Astrocyte of the cerebellum (primary cell): ENCODE measurements at regions not wholly inside any gene's neighbourhood (a gene's known extent, or its start where the extent isn't known, plus 50 kb on each side); places are given as distances from the start of the nearest gene placed in this dataset.

Experiments used
- DNase-seq: peaks from one replicate; pipeline ENCODE4 v3.0.0-alpha.2; 2011; ENCODE audit warnings: low read depth
- H3K4me3 ChIP-seq: 2 replicates; pipeline ENCODE4 v1.5.1; 2011; ENCODE audit warnings: mild to moderate bottlenecking, low read depth, low read length, moderate library complexity
- CTCF ChIP-seq: IDR thresholded peaks from 2 replicates; pipeline ENCODE4 v1.5.1; 2012; ENCODE audit warnings: low read length, low read depth, moderate library complexity, mild to moderate bottlenecking; ENCODE audit errors: missing control alignments
- in situ Hi-C: cut with HindIII; loops from 2 replicates; pipeline ENCODE4 v1.10.0; 2017; ENCODE audit warnings: low sequenced_read_pairs

DNA sequence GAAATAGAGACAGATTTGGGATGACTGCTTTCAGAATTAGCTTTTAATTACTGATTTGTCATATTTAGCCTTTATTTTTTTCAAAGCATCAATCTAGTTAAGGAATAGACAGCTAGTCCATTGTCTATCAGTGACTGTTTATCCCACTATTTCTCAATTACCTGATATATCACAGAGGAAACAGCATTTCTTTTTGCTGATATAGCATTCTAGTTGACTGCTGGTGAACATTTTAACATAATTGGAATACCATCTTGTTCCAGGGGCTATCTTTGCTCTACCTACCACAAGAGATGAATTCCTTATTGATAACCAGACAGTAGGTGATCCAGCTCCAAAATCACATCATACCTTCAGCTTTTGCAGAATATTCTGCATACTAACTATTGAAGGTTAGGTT is 982.7 kb downstream of the SQOR start:
- in situ Hi-C loops, result no loop called here
- DNase-seq, result no peak
- TF ChIP-seq CTCF, result no peak

DNA sequence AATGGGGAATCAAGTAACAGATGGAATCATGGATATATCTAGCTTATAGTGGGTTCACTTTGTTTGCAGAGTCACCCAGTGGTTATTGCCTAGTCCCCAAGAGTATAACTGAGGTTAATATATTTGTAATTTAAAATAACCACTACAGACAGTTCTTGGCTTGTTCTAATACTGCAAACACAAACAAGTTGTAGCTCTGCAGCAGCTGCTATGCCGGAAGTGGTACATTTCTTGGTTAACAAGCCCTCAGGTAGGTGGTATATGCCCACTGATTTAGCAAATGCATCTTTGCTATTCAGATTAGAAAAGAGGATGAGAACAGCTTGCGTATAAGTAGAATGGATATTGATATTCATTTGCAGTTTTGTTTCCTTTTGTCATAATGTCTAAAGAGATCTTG is 984.2 kb downstream of the SQOR start:
- no peak for DNase-seq
- in situ Hi-C loops, result no loop called here
- H3K4me3 ChIP-seq, result no peak overlapping the region
- no peak for TF ChIP-seq CTCF

More for the DNA sequence above, 982.7 kb downstream of the SQOR start:
- H3K4me3 ChIP-seq, result no peak overlapping the region

GRCh38 chr15:46620392-46621013 is 985.7 kb downstream of the SQOR start:
- in situ Hi-C loops, result no loop called here
- no peak for TF ChIP-seq CTCF
- DNase-seq, result no peak

GRCh38 chr15:46622851-46623250 is 988.0 kb downstream of the SQOR start:
- in situ Hi-C loops, result no loop called here
- no peak for DNase-seq
- no peak for TF ChIP-seq CTCF
- no peak overlapping the region for H3K4me3 ChIP-seq

More at GRCh38 chr15:46620392-46621013, 985.7 kb downstream of the SQOR start:
- no peak overlapping the region for H3K4me3 ChIP-seq

- no peak for TF ChIP-seq CTCF
- peak; percentile 3 for DNase-seq
- in situ Hi-C loops, result no loop called here
- H3K4me3 ChIP-seq, result no peak overlapping the region
These were observed 1001.4 kb downstream of the SQOR start for GRCh38 chr15:46636206-46636605.

- no peak for TF ChIP-seq CTCF
- in situ Hi-C loops, result no loop called here
- no peak overlapping the region for H3K4me3 ChIP-seq
- no peak for DNase-seq
These were observed 1010.0 kb downstream of the SQOR start for GRCh38 chr15:46644501-46645481.
